ENCODE measurements at regions not wholly inside any gene's neighbourhood (a gene's known extent, or its start where the extent isn't known, plus 50 kb on each side); places are given as distances from the start of the nearest gene placed in this dataset.
"Not testable (repeated sequence)": the region's sequence is repeated elsewhere in the genome, so short reads cannot be mapped to it uniquely, and the experiment has no call there.

GRCh38 chr7:79785556-79785955 is 332.1 kb upstream of the MAGI2 start:
- no peak for DNase-seq (ENCODE audit: low read depth in 3 of 3, low spot score in 1 of 3)

GRCh38 chr7:79782906-79783305 is 329.4 kb upstream of the MAGI2 start:
- DNase-seq (ENCODE audit: low read depth in 3 of 3, low spot score in 1 of 3), result no peak

GRCh38 chr7:79782256-79782655 is 328.8 kb upstream of the MAGI2 start:
- no peak for DNase-seq (ENCODE audit: low read depth in 3 of 3, low spot score in 1 of 3)

DNA sequence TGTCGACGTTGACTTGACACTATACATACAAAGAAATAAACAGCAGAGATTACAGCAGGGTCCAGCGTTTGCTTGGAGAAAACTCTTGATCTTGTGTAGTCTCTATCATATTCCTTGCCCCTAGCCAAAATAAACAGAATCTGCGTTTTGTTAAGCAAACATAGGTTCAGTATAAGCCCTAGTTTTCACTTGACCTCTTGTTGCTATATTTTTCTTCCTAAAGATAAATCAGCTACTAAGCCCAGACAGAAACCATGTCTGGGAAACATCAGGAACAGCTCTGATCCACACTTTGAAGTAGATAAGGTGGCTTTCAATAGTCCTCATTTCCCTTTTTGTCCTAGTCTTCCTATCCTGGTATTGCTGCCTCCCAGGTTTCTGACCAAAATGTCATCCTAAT is 328.2 kb upstream of the MAGI2 start:
- no peak for DNase-seq (ENCODE audit: low read depth in 3 of 3, low spot score in 1 of 3)

- DNase-seq (ENCODE audit: low read depth in 3 of 3, low spot score in 1 of 3), result no peak
Observed at GRCh38 chr7:79778786-79779770, 325.6 kb upstream of the MAGI2 start.

GRCh38 chr7:79775911-79776310 is 322.4 kb upstream of the MAGI2 start:
- no peak for DNase-seq (ENCODE audit: low read depth in 3 of 3, low spot score in 1 of 3)

DNA sequence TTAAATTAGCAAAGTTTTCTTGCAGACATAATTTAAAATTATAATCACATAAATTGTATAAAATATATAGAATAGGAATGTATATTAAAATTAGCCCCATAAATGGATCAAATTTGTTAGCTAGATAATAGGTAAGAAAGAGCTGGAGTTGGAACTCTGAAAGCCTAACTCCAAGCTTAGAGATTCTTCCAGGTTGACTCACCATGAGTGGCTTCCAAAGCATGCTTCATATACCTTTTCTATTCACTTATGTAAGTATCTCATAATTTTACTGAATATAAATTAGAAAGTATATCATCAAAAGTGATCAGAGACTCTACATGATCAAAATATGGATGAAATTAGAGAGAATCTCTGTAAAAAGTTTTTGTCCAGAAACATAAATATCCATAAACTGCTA is 320.7 kb upstream of the MAGI2 start:
- no peak for DNase-seq (ENCODE audit: low read depth in 3 of 3, low spot score in 1 of 3)

DNA sequence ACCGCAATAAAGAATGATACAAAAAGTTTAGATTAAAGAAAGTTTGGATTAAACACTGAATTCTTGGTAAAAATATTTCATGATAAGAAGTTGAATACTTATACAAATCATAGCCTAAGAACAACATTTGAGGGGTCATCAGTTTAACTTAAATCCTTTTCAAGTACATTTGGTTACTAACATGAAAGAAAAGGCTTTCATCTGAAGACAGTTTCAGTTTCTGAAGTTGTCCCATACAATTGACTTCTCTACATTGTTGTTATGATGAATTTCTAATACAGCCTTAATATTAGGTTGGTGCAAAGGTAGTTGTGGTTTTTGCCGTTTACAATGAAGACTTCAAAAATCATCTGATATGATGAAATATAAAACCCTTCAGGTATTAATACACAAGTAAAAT is 317.5 kb upstream of the MAGI2 start:
- DNase-seq (ENCODE audit: low read depth in 3 of 3, low spot score in 1 of 3), result no peak

DNA sequence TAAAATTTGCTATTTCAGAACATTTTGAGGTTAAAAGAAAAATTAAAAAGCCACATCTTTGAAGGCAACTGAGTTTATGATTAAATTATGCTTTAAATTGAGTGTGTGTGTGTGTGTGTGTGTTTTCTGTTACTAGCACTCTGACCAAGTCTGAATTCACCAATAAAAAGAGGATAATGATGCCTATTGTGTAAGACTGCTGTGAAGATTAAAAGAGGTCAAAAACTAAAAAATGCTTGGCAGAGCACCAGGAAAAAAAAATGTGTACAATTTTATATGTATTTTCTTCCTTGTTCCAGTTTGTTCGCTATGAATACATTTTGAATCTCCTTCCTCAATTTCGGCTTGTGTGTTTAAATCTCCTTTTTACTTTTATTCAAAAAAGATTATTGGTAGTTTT is 316.6 kb upstream of the MAGI2 start:
- DNase-seq (ENCODE audit: low read depth in 3 of 3, low spot score in 1 of 3), result no peak

GRCh38 chr7:79767876-79768560 is 314.6 kb upstream of the MAGI2 start:
- DNase-seq (ENCODE audit: low read depth in 3 of 3, low spot score in 1 of 3), result not testable (repeated sequence)

DNA sequence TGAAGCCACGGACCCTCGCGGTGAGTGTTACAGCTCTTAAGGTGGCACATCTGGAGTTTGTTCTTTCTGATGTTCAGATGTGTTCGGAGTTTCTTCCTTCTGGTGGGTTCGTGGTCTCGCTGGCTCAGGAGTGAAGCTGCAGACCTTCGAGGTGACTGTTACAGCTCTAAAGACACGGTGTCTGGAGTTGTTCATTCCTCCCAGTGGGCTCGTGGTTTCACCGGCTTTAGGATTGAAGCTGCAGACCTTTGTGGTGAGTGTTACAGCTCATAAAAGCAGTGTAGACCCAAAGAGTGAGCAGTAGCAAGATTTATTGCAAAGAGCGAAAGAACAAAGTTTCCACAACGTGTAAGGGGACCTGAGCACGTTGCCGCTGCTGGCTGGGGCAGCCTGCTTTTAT is 313.7 kb upstream of the MAGI2 start:
- DNase-seq (ENCODE audit: low read depth in 3 of 3, low spot score in 1 of 3), result not testable (repeated sequence)

DNA sequence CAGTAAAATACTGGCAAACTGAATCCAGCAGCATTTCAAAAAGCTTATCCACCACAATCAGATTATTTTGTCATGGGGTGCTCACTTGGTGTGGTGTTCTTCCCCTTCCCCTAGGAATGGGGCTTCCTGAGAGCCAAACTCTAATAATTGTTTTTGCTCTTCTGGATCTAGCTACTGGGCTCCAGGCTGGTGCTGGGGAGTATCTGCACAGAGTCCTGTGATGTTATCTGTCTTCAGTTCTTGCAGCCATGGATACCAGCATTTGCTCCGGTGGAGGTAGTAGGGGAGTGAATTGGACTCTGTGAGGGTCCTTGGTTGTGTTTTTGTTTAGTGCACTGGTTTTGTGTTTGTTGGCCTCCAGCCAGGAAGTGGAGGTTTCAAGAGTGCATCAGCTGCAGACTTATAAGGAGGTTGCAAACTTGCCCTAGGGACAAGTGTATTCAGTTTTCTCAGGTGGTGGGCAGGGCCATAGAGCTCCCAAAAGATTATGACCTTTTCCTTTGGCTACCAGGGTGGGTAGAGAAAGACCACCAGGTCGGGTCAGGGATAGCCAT is 308.5 kb upstream of the MAGI2 start:
- no peak for DNase-seq (ENCODE audit: low read depth in 3 of 3, low spot score in 1 of 3)

DNA sequence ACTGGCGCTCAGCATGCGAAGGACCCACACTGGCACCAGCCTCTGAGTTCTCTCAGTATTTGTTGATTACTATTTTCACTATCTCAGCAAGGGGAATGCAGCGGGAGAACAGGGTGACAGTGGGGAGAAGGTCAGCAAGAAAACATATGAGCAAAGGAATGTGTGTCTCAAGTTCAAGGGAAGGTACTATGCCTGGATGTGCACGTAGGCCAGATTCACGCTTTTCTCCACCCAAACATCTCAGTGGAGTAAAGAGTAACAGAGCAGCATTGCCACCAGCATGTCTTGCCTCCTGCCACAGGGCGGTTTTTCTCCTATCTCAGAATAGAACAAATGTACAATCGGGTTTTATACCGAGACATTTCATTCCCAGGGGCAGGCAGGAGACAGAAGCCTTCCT is 297.5 kb upstream of the MAGI2 start:
- DNase-seq (ENCODE audit: low read depth in 3 of 3, low spot score in 1 of 3), result not testable (repeated sequence)

DNA sequence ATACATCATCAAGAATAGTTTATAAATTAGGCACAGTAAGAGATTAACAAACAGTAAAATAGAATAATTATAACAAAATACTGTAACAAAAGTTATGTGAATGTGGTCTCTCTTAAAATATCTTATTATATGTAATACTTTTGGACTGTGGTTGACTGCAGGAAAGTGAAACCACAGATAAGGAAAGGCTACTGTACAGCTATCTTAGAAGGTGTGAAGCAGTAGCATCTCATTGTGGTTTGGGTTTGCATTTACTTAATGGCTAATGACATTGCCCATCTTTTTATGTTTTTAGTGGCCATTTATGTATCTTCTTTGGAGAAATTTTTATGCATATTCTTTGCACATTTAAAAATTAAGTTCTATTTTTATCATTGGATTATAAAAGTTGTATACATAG is 296.4 kb upstream of the MAGI2 start:
- no peak for DNase-seq (ENCODE audit: low read depth in 3 of 3, low spot score in 1 of 3)

- DNase-seq (ENCODE audit: low read depth in 3 of 3, low spot score in 1 of 3), result no peak
Observed at GRCh38 chr7:79741684-79742083, 288.2 kb upstream of the MAGI2 start.

- no peak for DNase-seq (ENCODE audit: low read depth in 3 of 3, low spot score in 1 of 3)
Observed at GRCh38 chr7:79740076-79740475, 286.6 kb upstream of the MAGI2 start.

- not testable (repeated sequence) for DNase-seq (ENCODE audit: low read depth in 3 of 3, low spot score in 1 of 3)
Observed at GRCh38 chr7:79739036-79739709, 285.7 kb upstream of the MAGI2 start.

DNA sequence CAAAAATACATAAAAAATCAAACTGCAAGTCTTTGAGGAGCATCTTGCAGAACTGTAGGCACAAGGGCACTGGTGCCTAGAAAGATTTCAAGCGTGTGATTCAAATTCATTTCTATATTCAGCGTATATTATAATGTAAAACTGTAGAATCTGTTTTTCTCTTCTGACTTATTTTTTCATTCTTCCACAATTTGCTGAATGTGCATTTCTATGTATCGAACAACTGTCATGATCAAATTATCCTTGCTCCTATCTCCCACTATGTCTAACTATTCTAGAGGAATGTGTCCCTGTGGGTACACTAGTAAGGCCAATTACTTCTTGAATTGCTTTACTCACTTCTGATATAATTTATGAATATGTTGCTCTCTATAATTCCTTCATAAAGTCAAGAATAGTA is 283.0 kb upstream of the MAGI2 start:
- DNase-seq (ENCODE audit: low read depth in 3 of 3, low spot score in 1 of 3), result no peak

GRCh38 chr7:79735012-79735411 is 281.5 kb upstream of the MAGI2 start:
- DNase-seq (ENCODE audit: low read depth in 3 of 3, low spot score in 1 of 3), result no peak

- DNase-seq (ENCODE audit: low read depth in 3 of 3, low spot score in 1 of 3), result no peak
Observed at GRCh38 chr7:79734181-79734580, 280.7 kb upstream of the MAGI2 start.

DNA sequence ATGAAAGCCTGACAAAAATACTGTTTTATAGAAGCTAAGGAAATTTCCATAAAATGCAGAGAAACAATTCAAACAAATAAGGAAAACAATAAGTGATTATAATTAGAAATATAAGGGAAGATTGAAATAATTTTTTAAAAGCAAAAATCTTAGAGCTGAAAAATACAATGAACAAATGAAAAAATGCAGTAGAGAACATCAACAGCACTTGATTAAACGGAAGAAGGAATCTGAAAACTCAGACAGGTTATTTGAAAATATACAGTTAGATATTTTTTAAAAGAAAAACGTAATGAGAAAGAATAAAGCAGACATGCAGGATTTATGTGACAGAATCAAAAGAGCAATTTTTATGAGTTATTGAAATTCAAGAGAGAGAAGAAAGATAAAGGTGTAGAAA is 279.1 kb upstream of the MAGI2 start:
- DNase-seq (ENCODE audit: low read depth in 3 of 3, low spot score in 1 of 3), result no peak

- DNase-seq (ENCODE audit: low read depth in 3 of 3, low spot score in 1 of 3), result no peak
Observed at GRCh38 chr7:79730971-79731370, 277.5 kb upstream of the MAGI2 start.
